GM23338 (cell line): ENCODE measurements at regions not wholly inside any gene's neighbourhood (a gene's known extent, or its start where the extent isn't known, plus 50 kb on each side); places are given as distances from the start of the nearest gene placed in this dataset.

Source experiments
- ATAC-seq: fragments of 200-7000 bp; cut with Tn5 transposase; 3 replicates; pipeline ENCODE4 v1.9.1; 2020
- DNase-seq: peaks from one replicate; pipeline ENCODE4 v3.0.0-alpha.2; 2015; ENCODE audit warnings: low spot score
- H2AFZ ChIP-seq: fragments of 200-600 bp; sonication (generic); 2 replicates; pipeline ENCODE4 v1.8.0; 2016; ENCODE audit warnings: antibody characterized with exemption, mild to moderate bottlenecking, moderate library complexity
- H3F3A ChIP-seq: fragments of 200-600 bp; sonication (generic); replicated peaks from 2 replicates; pipeline ENCODE4 v1.8.0; 2017; ENCODE audit warnings: antibody characterized with exemption, mixed run types, low read depth
- H3K27ac ChIP-seq: fragments of 200-600 bp; sonication (generic); 2 replicates; pipeline ENCODE4 v1.6.1; 2016; ENCODE audit warnings: low read depth
- H3K27me3 ChIP-seq: fragments of 200-600 bp; sonication (generic); 2 replicates; pipeline ENCODE4 v1.8.0; 2016; ENCODE audit warnings: mild to moderate bottlenecking, mixed run types, moderate library complexity; ENCODE audit not compliant: insufficient read depth
- H3K36me3 ChIP-seq: fragments of 200-600 bp; sonication (generic); 2 replicates; pipeline ENCODE4 v1.8.0; 2016; ENCODE audit warnings: mild to moderate bottlenecking; ENCODE audit not compliant: insufficient read depth
- H3K4me1 ChIP-seq: fragments of 200-600 bp; sonication (generic); 2 replicates; pipeline ENCODE4 v1.8.0; 2016; ENCODE audit warnings: mild to moderate bottlenecking, moderate library complexity; ENCODE audit not compliant: insufficient read depth
- H3K4me2 ChIP-seq: fragments of 200-600 bp; sonication (generic); 2 replicates; pipeline ENCODE4 v1.7.1; 2017; ENCODE audit warnings: mixed run types
- H3K4me3 ChIP-seq: fragments of 200-600 bp; sonication (generic); 2 replicates; pipeline ENCODE4 v1.6.1; 2016; ENCODE audit warnings: mixed run types
- H3K79me2 ChIP-seq: fragments of 200-600 bp; sonication (generic); replicated peaks from 2 replicates; pipeline ENCODE4 v1.8.0; 2017; ENCODE audit warnings: mild to moderate bottlenecking; ENCODE audit not compliant: insufficient read depth
- H3K9me2 ChIP-seq: fragments of 200-600 bp; sonication (generic); 2 replicates; pipeline ENCODE4 v1.8.0; 2017; ENCODE audit not compliant: insufficient read depth
- H4K20me1 ChIP-seq: fragments of 200-600 bp; sonication (generic); replicated peaks from 2 replicates; pipeline ENCODE4 v1.8.0; 2017; ENCODE audit warnings: mild to moderate bottlenecking; ENCODE audit not compliant: insufficient read depth
- H3K27ac Mint-ChIP-seq: 2 replicates; pipeline ENCODE4 v1.8.0; 2020; ENCODE audit warnings: inconsistent platforms, mild to moderate bottlenecking, moderate library complexity, mixed read lengths
- H3K27me3 Mint-ChIP-seq: 3 replicates; pipeline ENCODE4 v1.8.0; 2022; ENCODE audit warnings: low read depth, mild to moderate bottlenecking, moderate library complexity, mixed read lengths, inconsistent platforms; ENCODE audit not compliant: insufficient read depth, poor library complexity
- H3K36me3 Mint-ChIP-seq: 3 replicates; pipeline ENCODE4 v1.8.0; 2021; ENCODE audit warnings: low read depth, mild to moderate bottlenecking, inconsistent platforms, moderate library complexity, mixed read lengths
- H3K4me1 Mint-ChIP-seq: 3 replicates; pipeline ENCODE4 v1.8.0; 2020; ENCODE audit warnings: mild to moderate bottlenecking, inconsistent platforms, mixed read lengths
- H3K4me3 Mint-ChIP-seq: 3 replicates; pipeline ENCODE4 v1.8.0; 2021; ENCODE audit warnings: moderate library complexity, mild to moderate bottlenecking, inconsistent platforms, mixed read lengths
- H3K9me3 Mint-ChIP-seq: 3 replicates; pipeline ENCODE4 v1.8.0; 2020; ENCODE audit warnings: moderate library complexity, mild to moderate bottlenecking, inconsistent platforms, mixed read lengths
- CREB1 ChIP-seq: fragments of 250-450 bp; sonication (Bioruptor Pico); IDR thresholded peaks from 2 replicates; pipeline ENCODE4 v1.5.0; 2020; ENCODE audit warnings: low read depth, mild to moderate bottlenecking, moderate library complexity
- NANOG ChIP-seq: IDR thresholded peaks from 2 replicates; pipeline ENCODE4 v1.6.1; 2016; ENCODE audit warnings: antibody characterized with exemption, borderline replicate concordance
- STAT1 ChIP-seq: IDR thresholded peaks from one replicate; pipeline ENCODE4 v1.6.1; 2016; ENCODE audit warnings: antibody characterized with exemption; ENCODE audit not compliant: unreplicated experiment
- ZNF114 ChIP-seq: fragments of 250-450 bp; sonication (Bioruptor Pico); IDR thresholded peaks from 2 replicates; pipeline ENCODE4 v1.5.0; 2020; ENCODE audit warnings: mild to moderate bottlenecking, moderate library complexity
- ZNF462 ChIP-seq: fragments of 250-450 bp; sonication (Bioruptor Pico); IDR thresholded peaks from 2 replicates; pipeline ENCODE4 v1.5.0; 2020; ENCODE audit warnings: mild to moderate bottlenecking, moderate library complexity
- TF ChIP-seq, protein P1 (sequence below), 2 experiments: fragments of 200-600 bp in 1 of 2; sonication (generic) in 1 of 2; conservative IDR thresholded peaks; 2 replicates each; pipeline versions ENCODE4 v1.5.1 to v1.6.1; 2016 to 2017; ENCODE audit warnings: antibody characterized with exemption in 2 of 2, low read depth in 2 of 2, mild to moderate bottlenecking in 2 of 2, moderate library complexity in 1 of 2

DNA sequence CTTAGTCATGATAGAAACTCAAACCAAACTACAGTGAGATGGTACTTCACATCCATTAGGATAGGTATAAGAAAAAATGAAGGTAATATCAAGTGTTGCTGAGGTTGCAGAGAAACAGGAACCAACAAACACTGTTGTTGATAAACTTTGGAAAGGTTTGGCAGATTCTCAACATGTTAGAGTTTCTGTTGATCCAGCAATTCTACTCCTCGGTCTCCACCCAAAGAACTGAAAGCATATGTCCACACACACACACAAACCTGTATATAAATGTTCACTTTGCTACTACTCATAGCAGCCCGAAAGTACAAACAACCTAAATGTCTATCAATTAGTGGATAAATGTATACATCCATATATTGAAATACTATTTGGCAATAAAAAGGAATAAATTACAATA, 128.3 kb upstream of the CARMIL1 start:
- H3K4me3 ChIP-seq: no peak overlapping the region
- H3K36me3 ChIP-seq: no peaks in the 10 kb centered on the region
- no peaks in the 10 kb centered on the region for H3F3A ChIP-seq
- no peak overlapping the region for H2AFZ ChIP-seq
- H3K27ac Mint-ChIP-seq: no peak overlapping the region
- H3K9me2 ChIP-seq: peaks cover 7% of the 10 kb centered on the region; the same call in 1 of the 2 replicates
- H3K36me3 Mint-ChIP-seq: no peaks in the 10 kb centered on the region; the same call in 2 of the 3 replicates
- peaks cover 3% of the 10 kb centered on the region; the same call in 2 of the 3 replicates for H3K9me3 Mint-ChIP-seq
- H3K4me3 Mint-ChIP-seq: no peak overlapping the region
- H3K27me3 Mint-ChIP-seq: peaks cover 6% of the 10 kb centered on the region
- peaks cover 3% of the 10 kb centered on the region; the same call in 2 of the 3 replicates for H3K4me1 Mint-ChIP-seq
- no peaks in the 10 kb centered on the region for H3K79me2 ChIP-seq
- no peak overlapping the region for H3K4me2 ChIP-seq
- H4K20me1 ChIP-seq: no peaks in the 10 kb centered on the region
- DNase-seq: no peak
- no peak overlapping the region for H3K27ac ChIP-seq
- no peaks in the 10 kb centered on the region for H3K4me1 ChIP-seq
- ATAC-seq: no peak
- H3K27me3 ChIP-seq: no peaks in the 10 kb centered on the region
- TF ChIP-seq CREB1 (CRISPR knock-in tag) (no peak), ZNF114 (no peak), ZNF462 (CRISPR knock-in tag) (no peak), STAT1 (no peak), NANOG (no peak)
- TF ChIP-seq, protein P1, sequence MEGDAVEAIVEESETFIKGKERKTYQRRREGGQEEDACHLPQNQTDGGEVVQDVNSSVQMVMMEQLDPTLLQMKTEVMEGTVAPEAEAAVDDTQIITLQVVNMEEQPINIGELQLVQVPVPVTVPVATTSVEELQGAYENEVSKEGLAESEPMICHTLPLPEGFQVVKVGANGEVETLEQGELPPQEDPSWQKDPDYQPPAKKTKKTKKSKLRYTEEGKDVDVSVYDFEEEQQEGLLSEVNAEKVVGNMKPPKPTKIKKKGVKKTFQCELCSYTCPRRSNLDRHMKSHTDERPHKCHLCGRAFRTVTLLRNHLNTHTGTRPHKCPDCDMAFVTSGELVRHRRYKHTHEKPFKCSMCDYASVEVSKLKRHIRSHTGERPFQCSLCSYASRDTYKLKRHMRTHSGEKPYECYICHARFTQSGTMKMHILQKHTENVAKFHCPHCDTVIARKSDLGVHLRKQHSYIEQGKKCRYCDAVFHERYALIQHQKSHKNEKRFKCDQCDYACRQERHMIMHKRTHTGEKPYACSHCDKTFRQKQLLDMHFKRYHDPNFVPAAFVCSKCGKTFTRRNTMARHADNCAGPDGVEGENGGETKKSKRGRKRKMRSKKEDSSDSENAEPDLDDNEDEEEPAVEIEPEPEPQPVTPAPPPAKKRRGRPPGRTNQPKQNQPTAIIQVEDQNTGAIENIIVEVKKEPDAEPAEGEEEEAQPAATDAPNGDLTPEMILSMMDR (conservative IDR thresholded peaks at IDR 0.05; ENCODE audit: low read depth in 2 of 2): no peak
